KOPT-K1 (cell line): ENCODE measurements at regions not wholly inside any gene's neighbourhood (a gene's known extent, or its start where the extent isn't known, plus 50 kb on each side); places are given as distances from the start of the nearest gene placed in this dataset.

Source experiments
- H3K27ac ChIP-seq: fragments of 200-600 bp; sonication (generic); 2 replicates; pipeline ENCODE4 v1.5.1; 2016; ENCODE audit warnings: antibody characterized with exemption, mild to moderate bottlenecking, low read depth, low read length; ENCODE audit not compliant: poor library complexity, severe bottlenecking
- H3K36me3 ChIP-seq: fragments of 200-600 bp; sonication (generic); 2 replicates; pipeline ENCODE4 v1.5.1; 2017; ENCODE audit warnings: antibody characterized with exemption, mild to moderate bottlenecking, low read length, moderate library complexity; ENCODE audit not compliant: insufficient read depth
- H3K9me3 ChIP-seq: fragments of 200-600 bp; sonication (generic); 2 replicates; pipeline ENCODE4 v1.5.1; 2017; ENCODE audit warnings: antibody characterized with exemption, low read length, mild to moderate bottlenecking; ENCODE audit not compliant: insufficient read depth, poor library complexity, severe bottlenecking

DNA sequence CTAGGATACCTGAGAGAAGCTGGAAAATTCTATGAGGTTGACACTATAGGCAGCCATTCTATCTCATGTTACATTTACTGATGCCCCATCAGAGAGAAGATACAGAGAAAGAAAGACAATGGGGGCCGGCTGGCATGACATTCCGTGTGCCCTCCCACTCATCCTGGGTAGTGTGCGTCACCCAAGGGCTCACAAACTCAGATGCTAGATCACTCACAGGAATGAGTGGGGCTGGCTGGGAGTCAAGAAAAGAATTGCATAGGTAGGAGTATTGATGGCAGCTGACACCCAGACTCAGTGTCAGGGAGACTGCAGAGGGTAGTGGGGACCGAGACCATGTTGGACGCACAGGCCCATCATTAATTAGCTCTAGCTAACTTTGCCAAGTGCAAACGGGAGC lies 1113.5 kb upstream of the AUTS2 start:
- H3K27ac ChIP-seq, result no peak overlapping the region
- no peaks in the 10 kb centered on the region for H3K36me3 ChIP-seq
- no peaks in the 10 kb centered on the region for H3K9me3 ChIP-seq

DNA sequence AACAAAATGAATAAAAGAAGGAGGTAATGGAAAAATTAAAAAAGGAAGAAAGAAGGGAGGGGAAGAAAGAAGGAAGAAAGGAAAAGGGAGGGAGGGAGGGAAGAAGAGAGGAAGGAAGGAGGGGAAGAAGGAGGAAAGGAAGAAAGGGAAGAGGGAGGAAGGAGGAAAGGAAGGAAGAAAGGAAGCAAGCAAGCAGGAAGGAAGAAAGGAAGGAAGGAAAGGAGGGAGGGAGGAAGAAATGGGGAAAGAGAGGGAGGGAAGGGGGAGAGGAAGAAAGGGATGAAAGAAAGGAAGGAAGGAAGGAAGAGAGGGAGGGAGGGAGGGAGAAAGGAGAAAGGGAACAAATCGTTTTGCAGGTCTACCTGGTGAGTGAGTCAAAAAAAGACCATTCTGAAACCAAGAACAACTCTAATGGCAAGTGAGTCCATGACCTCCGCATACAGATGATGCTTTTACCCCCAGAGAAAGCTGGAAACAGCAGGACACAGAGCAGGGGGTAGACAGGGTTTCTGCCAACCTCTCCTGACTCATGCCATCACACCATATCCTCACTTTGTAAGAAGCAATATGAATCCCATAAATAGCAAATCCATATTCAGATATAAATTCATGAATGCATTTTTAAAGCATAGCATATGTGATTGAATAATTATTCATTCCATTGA lies 1112.9 kb upstream of the AUTS2 start:
- no peak overlapping the region for H3K27ac ChIP-seq
- H3K36me3 ChIP-seq, result no peaks in the 10 kb centered on the region
- no peaks in the 10 kb centered on the region for H3K9me3 ChIP-seq

DNA sequence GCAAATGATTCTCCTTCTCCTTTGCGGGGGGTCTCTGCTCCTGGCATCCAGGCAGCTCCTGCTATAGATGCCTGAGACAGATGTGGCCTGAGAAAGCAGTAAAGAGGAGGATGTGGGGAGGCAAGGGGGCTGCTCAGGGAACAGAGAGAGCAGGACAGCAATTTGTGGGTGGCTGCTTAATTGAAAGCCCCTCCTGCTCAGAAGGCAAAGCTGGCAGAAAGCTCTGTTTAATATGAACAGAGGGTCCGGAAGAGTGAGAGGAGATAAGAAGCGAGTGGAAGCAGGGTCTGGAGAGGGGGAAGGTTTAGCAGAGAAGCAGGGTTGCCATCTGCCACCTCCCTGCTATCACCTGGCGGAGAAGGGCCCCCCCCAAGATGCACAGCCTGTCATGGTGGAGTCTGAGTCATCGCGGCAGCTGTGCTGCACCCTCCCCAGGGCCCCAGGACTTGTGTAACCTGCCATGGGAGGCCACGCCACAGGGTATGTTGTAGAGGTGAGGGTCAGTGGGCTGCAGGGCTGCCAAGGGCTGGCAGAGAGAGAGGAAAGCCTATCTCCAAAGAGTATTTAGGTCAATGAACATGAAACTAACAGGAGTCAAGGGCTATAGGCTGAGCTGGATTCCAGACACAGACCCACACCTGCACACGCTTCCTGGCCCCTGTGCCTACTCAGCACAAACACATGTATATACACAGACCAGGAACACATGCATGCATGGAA lies 1109.8 kb upstream of the AUTS2 start:
- Histone ChIP-seq H3K36me3 (no peaks in the 10 kb centered on the region), H3K27ac (no peak overlapping the region), H3K9me3 (no peaks in the 10 kb centered on the region)

DNA sequence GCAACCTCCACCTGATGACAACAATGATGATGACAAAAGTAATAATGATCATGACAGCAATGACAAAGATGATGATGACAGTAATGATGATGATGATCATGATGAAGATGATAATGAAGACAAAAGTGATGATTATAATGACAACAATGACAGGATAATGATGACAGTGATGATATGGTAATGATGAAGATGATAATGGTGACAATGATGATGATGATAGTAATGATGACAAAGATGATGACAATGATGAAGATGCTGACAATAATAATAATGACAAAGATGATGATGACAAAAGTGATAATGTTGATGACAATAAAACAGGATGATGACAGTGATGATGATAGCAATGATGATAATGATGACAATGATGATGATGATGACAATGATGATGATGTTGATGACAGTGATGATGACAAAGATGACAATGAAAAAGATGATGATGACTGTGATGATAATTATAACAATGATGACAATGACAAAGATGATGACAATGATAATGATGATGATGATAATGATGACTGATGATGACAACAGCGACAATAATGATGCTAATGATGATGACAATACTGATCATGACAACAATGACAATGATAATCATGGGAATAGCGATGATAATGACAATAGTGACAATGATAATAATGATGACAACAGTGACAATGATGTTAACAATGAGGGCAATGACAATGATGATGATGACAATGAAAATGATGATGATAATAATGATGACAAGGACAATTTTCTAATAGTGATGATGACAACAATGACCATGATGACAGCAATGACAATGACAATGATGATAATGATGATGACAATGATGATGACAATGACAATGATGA lies 1106.5 kb upstream of the AUTS2 start:
- Histone ChIP-seq H3K36me3 (no peaks in the 10 kb centered on the region), H3K9me3 (no peaks in the 10 kb centered on the region)

DNA sequence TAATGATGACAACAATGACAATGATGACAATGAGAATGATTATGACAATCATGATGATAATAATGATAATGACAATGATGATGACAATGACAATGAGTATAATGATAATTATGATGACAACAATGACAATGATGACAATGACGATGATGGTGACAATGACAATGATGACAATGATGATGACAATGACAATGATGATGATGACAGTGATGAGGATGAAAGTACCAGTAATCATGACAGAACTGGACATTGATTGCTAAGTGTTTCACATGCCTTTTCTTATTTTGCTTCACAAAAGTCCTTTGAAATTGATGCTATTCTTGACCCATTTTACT lies 1106.0 kb upstream of the AUTS2 start:
- Histone ChIP-seq H3K36me3 (no peaks in the 10 kb centered on the region), H3K9me3 (no peaks in the 10 kb centered on the region), H3K27ac (no peak overlapping the region)

More for the DNA sequence above, 1106.5 kb upstream of the AUTS2 start:
- H3K27ac ChIP-seq, result no peak overlapping the region

DNA sequence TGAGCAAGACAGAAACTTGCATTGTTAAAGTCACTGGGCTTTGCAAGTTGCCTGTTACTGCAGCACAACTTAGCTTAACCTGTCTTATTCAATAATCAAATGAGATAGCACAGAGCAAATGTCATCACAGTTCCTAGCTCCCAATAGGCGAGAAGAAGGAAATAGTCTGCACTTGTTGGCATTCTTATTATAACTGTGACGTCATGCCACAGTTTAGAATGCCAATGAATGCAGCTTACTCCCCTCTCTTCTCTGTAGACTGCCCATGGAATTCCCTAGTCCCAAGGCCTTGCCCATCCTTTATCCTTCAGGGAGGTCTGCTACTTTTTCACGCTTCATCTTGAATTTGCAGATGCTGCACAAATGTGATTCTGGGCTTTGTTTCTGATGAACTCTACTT lies 1094.9 kb upstream of the AUTS2 start:
- Histone ChIP-seq H3K36me3 (no peaks in the 10 kb centered on the region), H3K27ac (no peak overlapping the region), H3K9me3 (no peaks in the 10 kb centered on the region)

DNA sequence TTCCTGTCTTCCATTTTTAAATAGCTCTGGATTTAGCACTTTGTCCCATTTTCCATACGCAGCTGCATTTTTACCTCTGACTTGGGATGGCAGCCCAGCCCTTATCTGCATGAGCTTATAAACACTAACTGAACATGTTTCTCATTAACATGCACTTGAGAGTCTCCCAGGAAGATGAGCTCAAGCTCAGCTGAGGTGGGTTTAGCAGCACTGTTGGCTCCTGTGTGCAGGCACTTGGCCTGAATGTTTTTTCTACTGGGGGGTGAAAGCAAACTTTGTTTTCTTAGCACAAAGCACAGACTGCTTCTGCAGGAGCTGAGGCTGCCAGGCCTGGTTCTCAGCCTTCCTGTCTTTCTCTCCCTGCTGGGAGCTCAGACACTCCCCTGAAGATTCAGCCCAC lies 1093.6 kb upstream of the AUTS2 start:
- H3K36me3 ChIP-seq, result no peaks in the 10 kb centered on the region
- H3K27ac ChIP-seq, result no peak overlapping the region
- H3K9me3 ChIP-seq, result no peaks in the 10 kb centered on the region

DNA sequence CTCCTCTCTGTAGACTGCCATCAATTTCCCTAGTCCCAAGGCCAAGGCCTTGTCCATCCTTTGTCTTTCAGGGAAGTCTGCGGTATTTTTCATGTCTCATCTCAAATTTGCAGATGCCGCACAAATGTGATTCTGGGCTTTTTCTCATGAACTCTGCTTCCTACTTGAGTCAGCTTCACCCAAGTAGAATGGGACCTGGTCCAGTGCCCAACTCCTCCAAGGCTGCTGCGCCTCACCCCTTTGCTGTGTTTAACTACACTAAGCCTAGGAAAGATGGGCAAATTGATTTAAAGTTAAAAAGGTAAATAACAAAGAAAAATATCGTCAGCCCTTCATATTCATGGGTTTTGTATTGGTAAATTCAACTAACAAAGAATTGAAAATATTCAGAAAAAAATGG lies 1092.6 kb upstream of the AUTS2 start:
- Histone ChIP-seq H3K36me3 (no peaks in the 10 kb centered on the region), H3K27ac (no peak overlapping the region), H3K9me3 (no peaks in the 10 kb centered on the region)

DNA sequence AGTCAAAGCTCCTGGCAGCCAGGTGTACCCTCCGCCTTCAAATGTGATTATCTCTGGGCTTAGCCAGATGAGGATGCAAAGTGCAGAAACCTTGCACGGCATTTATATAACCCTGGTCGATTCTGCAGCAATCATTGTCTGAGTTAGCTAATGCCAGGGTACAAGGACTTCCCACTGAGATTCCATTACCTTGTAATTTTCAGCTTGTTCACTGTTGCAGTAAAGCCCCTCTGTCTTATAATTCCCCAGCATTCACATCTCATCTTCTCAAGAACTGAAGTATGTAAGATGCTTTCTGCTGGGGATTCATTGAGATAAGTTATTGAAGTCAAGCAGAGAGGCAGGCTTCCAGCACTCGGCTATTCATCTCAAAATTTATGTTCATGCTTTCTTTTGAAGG lies 1090.6 kb upstream of the AUTS2 start:
- Histone ChIP-seq H3K9me3 (no peaks in the 10 kb centered on the region), H3K36me3 (no peaks in the 10 kb centered on the region), H3K27ac (no peak overlapping the region)

DNA sequence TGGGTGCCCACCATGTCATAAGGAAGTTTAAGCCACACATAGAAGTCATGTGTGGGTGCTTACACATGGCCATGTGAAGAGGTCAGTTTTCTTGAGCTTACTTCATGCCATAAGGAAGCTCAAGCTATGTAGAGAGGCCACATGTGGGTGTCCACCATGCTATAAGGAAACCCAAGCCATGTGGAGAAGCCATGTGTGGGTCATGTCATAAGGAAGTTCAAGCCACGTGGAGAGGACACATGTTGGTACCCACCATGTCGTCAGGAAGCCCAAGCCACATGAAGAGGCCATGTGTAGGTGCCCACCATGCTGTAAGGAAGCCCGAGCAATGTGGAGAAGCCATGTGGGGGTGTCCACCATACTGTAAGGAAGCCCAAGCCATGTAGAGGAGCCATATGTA lies 1089.2 kb upstream of the AUTS2 start:
- Histone ChIP-seq H3K9me3 (no peaks in the 10 kb centered on the region), H3K36me3 (no peaks in the 10 kb centered on the region), H3K27ac (no peak overlapping the region)

DNA sequence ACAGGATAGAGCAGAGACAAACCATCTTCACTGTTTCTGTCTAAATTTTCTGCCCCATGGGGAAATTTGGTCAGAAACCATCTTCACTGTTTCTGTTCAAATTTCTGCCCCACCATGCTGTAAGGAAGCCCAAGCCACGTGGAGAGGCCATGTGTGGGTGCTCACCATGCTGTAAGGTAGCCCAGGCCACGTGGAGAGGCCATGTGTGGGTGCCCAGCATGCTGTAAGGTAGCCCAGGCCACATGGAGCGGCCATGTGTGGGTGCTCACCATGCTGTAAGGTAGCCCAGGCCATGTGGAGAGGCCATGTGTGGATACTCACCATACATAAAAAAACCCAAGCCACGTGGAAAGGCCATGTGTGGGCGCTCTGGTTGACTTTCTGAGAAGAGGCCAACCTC lies 1088.7 kb upstream of the AUTS2 start:
- Histone ChIP-seq H3K36me3 (no peaks in the 10 kb centered on the region), H3K9me3 (no peaks in the 10 kb centered on the region), H3K27ac (no peak overlapping the region)

DNA sequence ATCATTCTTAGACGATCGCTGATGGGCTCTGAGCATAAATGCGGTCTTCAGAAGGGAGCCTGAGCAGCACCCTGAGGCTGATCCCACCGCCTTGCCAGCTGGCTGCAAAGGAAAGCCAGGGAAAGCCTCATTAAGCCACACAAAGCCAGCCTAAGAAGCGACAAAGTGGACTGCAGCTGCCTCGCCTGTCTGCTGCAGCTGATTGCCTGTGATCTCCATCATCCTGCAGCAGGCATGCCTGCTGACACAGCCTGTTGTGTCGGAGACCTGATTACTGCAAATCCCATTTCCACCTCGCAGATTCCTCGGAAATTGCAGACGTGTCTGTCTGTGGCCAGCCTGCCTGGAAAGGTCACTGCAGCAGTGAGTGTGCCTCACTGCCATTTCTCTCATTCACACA lies 1087.0 kb upstream of the AUTS2 start:
- no peaks in the 10 kb centered on the region for H3K36me3 ChIP-seq
- no peak overlapping the region for H3K27ac ChIP-seq
- H3K9me3 ChIP-seq, result no peaks in the 10 kb centered on the region

DNA sequence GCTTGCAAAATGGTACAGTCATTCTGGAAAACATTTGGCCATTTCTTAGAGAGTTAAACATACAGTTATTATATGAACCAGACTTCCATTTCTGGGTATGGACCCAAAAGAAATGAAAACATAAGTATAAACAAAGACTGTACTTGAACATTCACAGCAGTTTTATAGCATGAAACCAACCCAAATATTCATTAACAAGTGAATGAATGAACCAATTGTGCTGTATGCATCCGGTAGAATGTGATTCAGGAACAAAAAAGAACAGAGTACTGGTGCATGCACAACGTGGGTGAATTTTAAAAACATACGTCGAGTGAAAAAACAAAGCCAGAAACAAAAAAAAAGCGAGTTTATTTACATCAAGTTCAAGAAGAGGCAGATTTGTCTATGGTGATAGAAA lies 1085.8 kb upstream of the AUTS2 start:
- H3K36me3 ChIP-seq, result no peaks in the 10 kb centered on the region
- H3K27ac ChIP-seq, result no peak overlapping the region
- no peaks in the 10 kb centered on the region for H3K9me3 ChIP-seq

DNA sequence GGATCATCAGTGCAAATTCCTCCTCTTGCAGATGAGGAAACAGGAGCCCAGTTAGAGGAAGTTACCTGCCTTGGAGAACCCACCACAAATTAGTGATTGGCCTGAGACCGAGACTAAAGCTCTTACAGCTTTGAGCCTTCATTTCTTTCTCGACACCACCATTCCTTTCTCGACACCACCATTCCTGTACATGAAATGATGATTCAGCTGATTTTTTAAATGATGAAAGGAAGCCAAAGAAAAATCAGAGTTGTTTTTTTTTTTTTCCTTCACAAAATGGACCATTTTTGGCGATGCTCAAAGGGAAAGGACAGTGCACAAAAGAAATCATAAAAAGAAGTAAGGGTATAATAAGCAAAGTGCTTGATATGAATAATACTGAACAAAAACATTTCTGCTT lies 1080.2 kb upstream of the AUTS2 start:
- H3K27ac ChIP-seq, result no peak overlapping the region
- H3K9me3 ChIP-seq, result no peaks in the 10 kb centered on the region

DNA sequence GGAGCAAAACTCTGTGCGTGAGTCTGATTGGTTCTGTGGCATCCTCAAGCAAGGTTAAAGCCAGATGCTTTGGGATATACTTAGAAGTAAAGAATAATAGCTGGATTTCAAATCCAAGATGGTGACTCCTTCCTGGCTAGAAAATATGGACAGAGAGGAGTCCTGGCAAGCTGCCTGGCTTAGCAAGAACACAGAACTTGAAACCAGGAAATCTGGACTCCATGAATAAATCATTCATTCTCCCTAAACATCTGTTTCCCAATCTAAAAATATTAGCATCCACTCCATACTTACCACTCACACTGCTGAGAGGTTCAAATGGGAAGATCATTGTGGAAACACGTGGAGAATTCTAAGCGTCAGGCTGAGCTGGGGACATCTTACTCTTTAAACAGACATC lies 1074.1 kb upstream of the AUTS2 start:
- H3K36me3 ChIP-seq, result no peaks in the 10 kb centered on the region
- no peaks in the 10 kb centered on the region for H3K9me3 ChIP-seq
- no peak overlapping the region for H3K27ac ChIP-seq

More for the DNA sequence above, 1080.2 kb upstream of the AUTS2 start:
- H3K36me3 ChIP-seq, result no peaks in the 10 kb centered on the region
